Lower leg skin (tissue), 3 donors: ENCODE measurements at regions not wholly inside any gene's neighbourhood (a gene's known extent, or its start where the extent isn't known, plus 50 kb on each side); places are given as distances from the start of the nearest gene placed in this dataset.

Source experiments
- CTCF ChIP-seq, 3 donors: fragments of 450-650 bp; IDR thresholded peaks; one replicate each; pipeline ENCODE4 v1.5.1; 2016; ENCODE audit warnings: antibody characterized with exemption in 3 of 3, mild to moderate bottlenecking in 3 of 3, moderate library complexity in 2 of 3
- POLR2A ChIP-seq, 2 donors: fragments of 450-650 bp; IDR thresholded peaks; one replicate each; pipeline ENCODE4 v1.6.1; 2016 to 2017; ENCODE audit warnings: antibody characterized with exemption in 2 of 2, mild to moderate bottlenecking in 1 of 2, moderate library complexity in 1 of 2

- TF ChIP-seq CTCF (IDR thresholded peaks at IDR 0.05), result no peak
- no peak for TF ChIP-seq POLR2A (IDR thresholded peaks at IDR 0.05)
Observed at GRCh38 chr6:68410021-68410420, 225.1 kb upstream of the ADGRB3 start.
